Erythroblast (primary cell): ENCODE measurements at regions not wholly inside any gene's neighbourhood (a gene's known extent, or its start where the extent isn't known, plus 50 kb on each side); places are given as distances from the start of the nearest gene placed in this dataset.

Source experiments
- GATA1 ChIP-seq: IDR thresholded peaks from 2 replicates; pipeline ENCODE4 v1.6.1; 2011; ENCODE audit warnings: low read depth, mild to moderate bottlenecking, control low read depth, low read length, moderate library complexity
- POLR2A ChIP-seq: IDR thresholded peaks from 2 replicates; pipeline ENCODE4 v1.6.1; 2011; ENCODE audit warnings: mild to moderate bottlenecking, low read length

GRCh38 chr3:59237121-59237520 is 187.3 kb upstream of the CFAP20DC start:
- TF ChIP-seq POLR2A = no peak
- no peak for TF ChIP-seq GATA1
